HepG2 (cell line): ENCODE measurements at regions not wholly inside any gene's neighbourhood (a gene's known extent, or its start where the extent isn't known, plus 50 kb on each side); places are given as distances from the start of the nearest gene placed in this dataset.
A peak's percentile ranks its signal among the peaks of the same experiment; 100 is the strongest.

Experiments used
- ARID4A ChIP-seq: sonication (generic); formaldehyde crosslinking; IDR thresholded peaks from 2 replicates; pipeline ENCODE4 v1.5.0; 2020; ENCODE audit warnings: mild to moderate bottlenecking, missing genetic modification reagents, borderline replicate concordance
- DNMT3B ChIP-seq: conservative IDR thresholded peaks from 2 replicates; pipeline ENCODE4 v1.6.1; 2016; ENCODE audit warnings: missing biosample characterization, control low read depth
- ETV5 ChIP-seq: IDR thresholded peaks from 2 replicates; pipeline ENCODE4 v1.6.1; 2018; ENCODE audit warnings: missing biosample characterization, missing genetic modification reagents, inconsistent platforms, borderline replicate concordance
- FOSL2 ChIP-seq: sonication (generic); formaldehyde crosslinking; IDR thresholded peaks from 2 replicates; pipeline ENCODE4 v1.4.0; 2020; ENCODE audit warnings: missing genetic modification reagents
- FOXP4 ChIP-seq: sonication (generic); formaldehyde crosslinking; IDR thresholded peaks from 2 replicates; pipeline ENCODE4 v1.4.0; 2020; ENCODE audit warnings: missing genetic modification reagents
- GABPA ChIP-seq, 2 experiments: IDR thresholded peaks; 2 replicates each; pipeline ENCODE4 v1.6.1; 2011 to 2016; ENCODE audit warnings: low read depth in 2 of 2, low read length in 1 of 2, missing biosample characterization in 1 of 2, missing genetic modification characterization in 1 of 2
- HDAC2 ChIP-seq: sonication (generic); formaldehyde crosslinking; IDR thresholded peaks from 2 replicates; pipeline ENCODE4 v1.4.0; 2020; ENCODE audit warnings: missing genetic modification reagents
- HNF4A ChIP-seq: sonication (generic); formaldehyde crosslinking; IDR thresholded peaks from 2 replicates; pipeline ENCODE4 v1.4.0; 2020; ENCODE audit warnings: missing genetic modification reagents
- HOXA3 ChIP-seq: sonication (generic); formaldehyde crosslinking; IDR thresholded peaks from 2 replicates; pipeline ENCODE4 v1.5.0; 2020; ENCODE audit warnings: missing genetic modification reagents
- HOXA5 ChIP-seq: sonication (generic); formaldehyde crosslinking; IDR thresholded peaks from 2 replicates; pipeline ENCODE4 v1.4.0; 2020; ENCODE audit warnings: missing genetic modification reagents
- KDM2A ChIP-seq: sonication (generic); formaldehyde crosslinking; IDR thresholded peaks from 2 replicates; pipeline ENCODE4 v1.4.0; 2020; ENCODE audit warnings: low read depth, missing genetic modification reagents, borderline replicate concordance
- LCORL ChIP-seq, 2 experiments: fragments of 450-650 bp in 1 of 2; sonication (generic) in 1 of 2; formaldehyde crosslinking in 1 of 2; IDR thresholded peaks; 2 replicates each; pipeline versions ENCODE4 v1.5.0 to v1.6.1; 2017 to 2020; ENCODE audit warnings: antibody characterized with exemption in 1 of 2, missing genetic modification reagents in 1 of 2
- NONO ChIP-seq, 2 experiments: fragments of 450-650 bp in 1 of 2; sonication (generic) in 1 of 2; formaldehyde crosslinking in 1 of 2; IDR thresholded peaks in 1 of 2; conservative IDR thresholded peaks in 1 of 2; 2 replicates each; pipeline versions ENCODE4 v1.6.1 to v1.8.0; 2017 to 2022; ENCODE audit warnings: mild to moderate bottlenecking in 1 of 2, missing genetic modification reagents in 1 of 2, moderate library complexity in 1 of 2
- PHF5A ChIP-seq: IDR thresholded peaks from one replicate; pipeline ENCODE4 v1.6.1; 2018; ENCODE audit warnings: low read depth, missing genetic modification reagents; ENCODE audit not compliant: unreplicated experiment
- RCOR2 ChIP-seq: IDR thresholded peaks from 2 replicates; pipeline ENCODE4 v1.6.1; 2016; ENCODE audit warnings: missing biosample characterization, missing genetic modification reagents
- SOX5 ChIP-seq: IDR thresholded peaks from 2 replicates; pipeline ENCODE4 v1.6.1; 2016; ENCODE audit warnings: borderline replicate concordance
- TARDBP ChIP-seq: sonication (generic); formaldehyde crosslinking; IDR thresholded peaks from 2 replicates; pipeline ENCODE4 v1.8.0; 2022; ENCODE audit warnings: mild to moderate bottlenecking, missing genetic modification reagents
- TEAD3 ChIP-seq: optimal IDR thresholded peaks from 2 replicates; pipeline ENCODE3; 2016; ENCODE audit warnings: borderline replicate concordance
- ZBTB33 ChIP-seq: sonication (generic); formaldehyde crosslinking; IDR thresholded peaks from 2 replicates; pipeline ENCODE4 v1.4.0; 2020; ENCODE audit warnings: missing genetic modification reagents
- ZKSCAN8 ChIP-seq: IDR thresholded peaks from 2 replicates; pipeline ENCODE4 v1.6.1; 2016; ENCODE audit warnings: borderline replicate concordance, missing genetic modification reagents, missing compliant biosample characterization
- ZMYM2 ChIP-seq: sonication (generic); formaldehyde crosslinking; IDR thresholded peaks from 2 replicates; pipeline ENCODE4 v1.8.0; 2022; ENCODE audit warnings: mild to moderate bottlenecking, missing genetic modification reagents

- TF ChIP-seq RCOR2 (CRISPR knock-in tag) (peak; percentile 78), SOX5 (CRISPR knock-in tag) (peak; percentile 73; the same call in 1 of the 2 replicates), DNMT3B (CRISPR knock-in tag) (peak; percentile 33; the same call in 1 of the 2 replicates), HDAC2 (peak; percentile 69), FOXP4 (peak; percentile 40; the same call in 1 of the 2 replicates), NONO (IDR thresholded peaks at IDR 0.05) (no peak), NONO (CRISPR knock-in tag; conservative IDR thresholded peaks at IDR 0.05) (peak; percentile 60; the same call in 1 of the 2 replicates), TEAD3 (CRISPR knock-in tag) (peak; percentile 77), ZBTB33 (CRISPR knock-in tag) (peak; percentile 59; the same call in 1 of the 2 replicates), LCORL (IDR thresholded peaks at IDR 0.05) (no peak), LCORL (CRISPR knock-in tag; IDR thresholded peaks at IDR 0.05) (peak; percentile 50; the same call in 1 of the 2 replicates), HNF4A (CRISPR knock-in tag) (peak; percentile 50), KDM2A (0 out of 2 replicates have a peak, but pooled peaks have one; percentile 29), HOXA5 (peak; percentile 16; the same call in 1 of the 2 replicates), TARDBP (CRISPR knock-in tag) (0 out of 2 replicates have a peak, but pooled peaks have one; percentile 20), GABPA (IDR thresholded peaks at IDR 0.05; ENCODE audit: low read depth, low read length) (no peak), GABPA (CRISPR knock-in tag; IDR thresholded peaks at IDR 0.05; ENCODE audit: low read depth) (peak; percentile 43; the same call in 1 of the 2 replicates), ETV5 (peak; percentile 27; the same call in 1 of the 2 replicates), ZMYM2 (CRISPR knock-in tag) (peak; percentile 53; the same call in 1 of the 2 replicates), FOSL2 (CRISPR knock-in tag) (peak; percentile 50), ZKSCAN8 (CRISPR knock-in tag) (peak; percentile 52; the same call in 1 of the 2 replicates), ARID4A (CRISPR knock-in tag) (peak; percentile 27; the same call in 1 of the 2 replicates), PHF5A (CRISPR knock-in tag) (peak; percentile 65), HOXA3 (CRISPR knock-in tag) (peak; percentile 39; the same call in 1 of the 2 replicates)
Measured at GRCh38 chr4:123564758-123565346, 168.3 kb downstream of the SPRY1 start (continued).
